DOHH2 (cell line): ENCODE measurements at regions not wholly inside any gene's neighbourhood (a gene's known extent, or its start where the extent isn't known, plus 50 kb on each side); places are given as distances from the start of the nearest gene placed in this dataset.

Experiments
- H3F3A ChIP-seq: fragments of 200-600 bp; sonication (generic), shearing (Covaris generic); 2 replicates; pipeline ENCODE4 v1.6.0; 2016; ENCODE audit warnings: antibody characterized with exemption, mild to moderate bottlenecking; ENCODE audit not compliant: control insufficient read depth, insufficient read depth
- H3K27ac ChIP-seq: fragments of 200-600 bp; sonication (generic); 2 replicates; pipeline ENCODE4 v1.5.1; 2014; ENCODE audit warnings: low read depth, mild to moderate bottlenecking, low read length, moderate library complexity
- H3K27me3 ChIP-seq: fragments of 200-600 bp; sonication (generic); 2 replicates; pipeline ENCODE4 v1.6.1; 2014; ENCODE audit warnings: mild to moderate bottlenecking, low read length, mixed read lengths; ENCODE audit not compliant: control insufficient read depth
- H3K36me3 ChIP-seq: fragments of 200-600 bp; sonication (generic); 2 replicates; pipeline ENCODE4 v1.6.1; 2014; ENCODE audit warnings: mild to moderate bottlenecking, low read length, moderate library complexity, mixed read lengths; ENCODE audit not compliant: control insufficient read depth
- H3K4me1 ChIP-seq: fragments of 200-600 bp; sonication (generic); 2 replicates; pipeline ENCODE4 v1.6.1; 2014; ENCODE audit warnings: mild to moderate bottlenecking, low read length, mixed read lengths; ENCODE audit not compliant: control insufficient read depth
- H3K4me2 ChIP-seq: fragments of 200-600 bp; sonication (generic); 2 replicates; pipeline ENCODE4 v1.6.0; 2014; ENCODE audit warnings: mild to moderate bottlenecking, low read length, moderate library complexity
- H3K4me3 ChIP-seq: fragments of 200-600 bp; sonication (generic); 2 replicates; pipeline ENCODE4 v1.5.1; 2014; ENCODE audit warnings: mild to moderate bottlenecking, low read length, mixed read lengths
- H3K79me2 ChIP-seq: fragments of 200-600 bp; sonication (generic); 2 replicates; pipeline ENCODE4 v1.6.1; 2014; ENCODE audit warnings: mild to moderate bottlenecking, low read length, mixed read lengths; ENCODE audit not compliant: control insufficient read depth
- H3K9me2 ChIP-seq: fragments of 200-600 bp; sonication (generic); replicated peaks from 2 replicates; pipeline ENCODE4 v1.6.1; 2014; ENCODE audit warnings: mild to moderate bottlenecking, low read length, mixed read lengths; ENCODE audit not compliant: control insufficient read depth
- H3K9me3 ChIP-seq: fragments of 200-600 bp; sonication (generic); 2 replicates; pipeline ENCODE4 v1.6.1; 2014; ENCODE audit warnings: antibody characterized with exemption, low read length, mixed read lengths; ENCODE audit not compliant: control insufficient read depth, insufficient read depth
- H4K20me1 ChIP-seq: fragments of 200-600 bp; sonication (generic); 2 replicates; pipeline ENCODE4 v1.6.0; 2014; ENCODE audit warnings: low read depth, mild to moderate bottlenecking, antibody characterized with exemption, low read length, moderate library complexity; ENCODE audit not compliant: control insufficient read depth, insufficient read depth
- EZH2phosphoT487 ChIP-seq: fragments of 200-600 bp; sonication (generic); IDR thresholded peaks from 2 replicates; pipeline ENCODE4 v1.6.1; 2017; ENCODE audit warnings: borderline replicate concordance, mild to moderate bottlenecking, antibody characterized with exemption, low read length, moderate library complexity, mixed read lengths
- TF ChIP-seq, protein P1 (sequence below): fragments of 200-600 bp; sonication (generic); IDR thresholded peaks from one replicate; pipeline ENCODE4 v1.5.1; 2014; ENCODE audit warnings: antibody characterized with exemption, mild to moderate bottlenecking, low read depth, low read length; ENCODE audit not compliant: poor library complexity, severe bottlenecking

DNA sequence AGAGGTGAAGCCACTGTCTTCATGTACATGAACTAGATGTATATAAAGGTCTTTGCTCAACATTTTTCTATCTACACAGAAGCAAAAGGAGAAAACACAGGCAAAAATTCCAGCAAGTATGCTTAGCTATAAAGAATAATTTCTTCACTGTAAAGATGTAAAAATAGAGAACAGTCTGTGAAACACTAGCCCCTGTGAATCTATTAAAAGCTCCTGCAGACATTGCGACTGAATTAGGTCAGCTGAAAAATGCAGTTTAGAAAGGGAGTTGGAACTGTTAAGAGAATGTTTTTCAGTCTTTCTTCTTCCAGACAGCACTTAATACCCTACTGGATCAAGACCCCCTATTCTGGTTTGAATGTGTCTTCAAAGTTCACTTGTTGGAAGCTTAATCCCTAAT is 291.5 kb downstream of the KBTBD8 start:
- Histone ChIP-seq H3F3A (no peaks in the 10 kb centered on the region), H3K27me3 (no peaks in the 10 kb centered on the region), H4K20me1 (no peaks in the 10 kb centered on the region), H3K27ac (no peak overlapping the region), H3K4me2 (no peak overlapping the region), H3K9me2 (no peaks in the 10 kb centered on the region), H3K4me3 (no peak overlapping the region), H3K4me1 (no peaks in the 10 kb centered on the region), H3K36me3 (no peaks in the 10 kb centered on the region), H3K79me2 (no peaks in the 10 kb centered on the region), H3K9me3 (no peaks in the 10 kb centered on the region)
- TF ChIP-seq, protein P1, sequence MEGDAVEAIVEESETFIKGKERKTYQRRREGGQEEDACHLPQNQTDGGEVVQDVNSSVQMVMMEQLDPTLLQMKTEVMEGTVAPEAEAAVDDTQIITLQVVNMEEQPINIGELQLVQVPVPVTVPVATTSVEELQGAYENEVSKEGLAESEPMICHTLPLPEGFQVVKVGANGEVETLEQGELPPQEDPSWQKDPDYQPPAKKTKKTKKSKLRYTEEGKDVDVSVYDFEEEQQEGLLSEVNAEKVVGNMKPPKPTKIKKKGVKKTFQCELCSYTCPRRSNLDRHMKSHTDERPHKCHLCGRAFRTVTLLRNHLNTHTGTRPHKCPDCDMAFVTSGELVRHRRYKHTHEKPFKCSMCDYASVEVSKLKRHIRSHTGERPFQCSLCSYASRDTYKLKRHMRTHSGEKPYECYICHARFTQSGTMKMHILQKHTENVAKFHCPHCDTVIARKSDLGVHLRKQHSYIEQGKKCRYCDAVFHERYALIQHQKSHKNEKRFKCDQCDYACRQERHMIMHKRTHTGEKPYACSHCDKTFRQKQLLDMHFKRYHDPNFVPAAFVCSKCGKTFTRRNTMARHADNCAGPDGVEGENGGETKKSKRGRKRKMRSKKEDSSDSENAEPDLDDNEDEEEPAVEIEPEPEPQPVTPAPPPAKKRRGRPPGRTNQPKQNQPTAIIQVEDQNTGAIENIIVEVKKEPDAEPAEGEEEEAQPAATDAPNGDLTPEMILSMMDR, result no peak
- no peak for TF ChIP-seq EZH2phosphoT487

- Histone ChIP-seq H3K27me3 (no peaks in the 10 kb centered on the region), H3K79me2 (no peaks in the 10 kb centered on the region), H3K27ac (no peak overlapping the region), H3K4me1 (no peaks in the 10 kb centered on the region), H4K20me1 (no peaks in the 10 kb centered on the region), H3F3A (no peaks in the 10 kb centered on the region), H3K9me2 (no peaks in the 10 kb centered on the region), H3K36me3 (no peaks in the 10 kb centered on the region), H3K9me3 (no peaks in the 10 kb centered on the region), H3K4me3 (no peak overlapping the region), H3K4me2 (no peak overlapping the region)
- TF ChIP-seq EZH2phosphoT487, result no peak
- TF ChIP-seq, protein P1, result no peak
These were observed 292.3 kb downstream of the KBTBD8 start for GRCh38 chr3:67290438-67290837.

GRCh38 chr3:67291287-67292252 is 293.5 kb downstream of the KBTBD8 start:
- Histone ChIP-seq H3K9me3 (no peaks in the 10 kb centered on the region), H3K79me2 (no peaks in the 10 kb centered on the region), H3K27ac (no peak overlapping the region), H4K20me1 (no peaks in the 10 kb centered on the region), H3K36me3 (no peaks in the 10 kb centered on the region), H3F3A (no peaks in the 10 kb centered on the region), H3K4me2 (no peak overlapping the region), H3K4me3 (no peak overlapping the region), H3K4me1 (no peaks in the 10 kb centered on the region), H3K27me3 (no peaks in the 10 kb centered on the region), H3K9me2 (no peaks in the 10 kb centered on the region)
- TF ChIP-seq, protein P1, result no peak
- TF ChIP-seq EZH2phosphoT487, result no peak
